GM23338 (cell line): ENCODE measurements at regions not wholly inside any gene's neighbourhood (a gene's known extent, or its start where the extent isn't known, plus 50 kb on each side); places are given as distances from the start of the nearest gene placed in this dataset.

Experiments
- ATAC-seq: fragments of 200-7000 bp; cut with Tn5 transposase; 3 replicates; pipeline ENCODE4 v1.9.1; 2020
- DNase-seq: peaks from one replicate; pipeline ENCODE4 v3.0.0-alpha.2; 2015; ENCODE audit warnings: low spot score
- H2AFZ ChIP-seq: fragments of 200-600 bp; sonication (generic); 2 replicates; pipeline ENCODE4 v1.8.0; 2016; ENCODE audit warnings: antibody characterized with exemption, mild to moderate bottlenecking, moderate library complexity
- H3F3A ChIP-seq: fragments of 200-600 bp; sonication (generic); replicated peaks from 2 replicates; pipeline ENCODE4 v1.8.0; 2017; ENCODE audit warnings: antibody characterized with exemption, mixed run types, low read depth
- H3K27ac ChIP-seq: fragments of 200-600 bp; sonication (generic); 2 replicates; pipeline ENCODE4 v1.6.1; 2016; ENCODE audit warnings: low read depth
- H3K27me3 ChIP-seq: fragments of 200-600 bp; sonication (generic); 2 replicates; pipeline ENCODE4 v1.8.0; 2016; ENCODE audit warnings: mild to moderate bottlenecking, mixed run types, moderate library complexity; ENCODE audit not compliant: insufficient read depth
- H3K36me3 ChIP-seq: fragments of 200-600 bp; sonication (generic); 2 replicates; pipeline ENCODE4 v1.8.0; 2016; ENCODE audit warnings: mild to moderate bottlenecking; ENCODE audit not compliant: insufficient read depth
- H3K4me1 ChIP-seq: fragments of 200-600 bp; sonication (generic); 2 replicates; pipeline ENCODE4 v1.8.0; 2016; ENCODE audit warnings: mild to moderate bottlenecking, moderate library complexity; ENCODE audit not compliant: insufficient read depth
- H3K4me2 ChIP-seq: fragments of 200-600 bp; sonication (generic); 2 replicates; pipeline ENCODE4 v1.7.1; 2017; ENCODE audit warnings: mixed run types
- H3K4me3 ChIP-seq: fragments of 200-600 bp; sonication (generic); 2 replicates; pipeline ENCODE4 v1.6.1; 2016; ENCODE audit warnings: mixed run types
- H3K79me2 ChIP-seq: fragments of 200-600 bp; sonication (generic); replicated peaks from 2 replicates; pipeline ENCODE4 v1.8.0; 2017; ENCODE audit warnings: mild to moderate bottlenecking; ENCODE audit not compliant: insufficient read depth
- H3K9me2 ChIP-seq: fragments of 200-600 bp; sonication (generic); 2 replicates; pipeline ENCODE4 v1.8.0; 2017; ENCODE audit not compliant: insufficient read depth
- H4K20me1 ChIP-seq: fragments of 200-600 bp; sonication (generic); replicated peaks from 2 replicates; pipeline ENCODE4 v1.8.0; 2017; ENCODE audit warnings: mild to moderate bottlenecking; ENCODE audit not compliant: insufficient read depth
- H3K27ac Mint-ChIP-seq: 2 replicates; pipeline ENCODE4 v1.8.0; 2020; ENCODE audit warnings: inconsistent platforms, mild to moderate bottlenecking, moderate library complexity, mixed read lengths
- H3K27me3 Mint-ChIP-seq: 3 replicates; pipeline ENCODE4 v1.8.0; 2022; ENCODE audit warnings: low read depth, mild to moderate bottlenecking, moderate library complexity, mixed read lengths, inconsistent platforms; ENCODE audit not compliant: insufficient read depth, poor library complexity
- H3K36me3 Mint-ChIP-seq: 3 replicates; pipeline ENCODE4 v1.8.0; 2021; ENCODE audit warnings: low read depth, mild to moderate bottlenecking, inconsistent platforms, moderate library complexity, mixed read lengths
- H3K4me1 Mint-ChIP-seq: 3 replicates; pipeline ENCODE4 v1.8.0; 2020; ENCODE audit warnings: mild to moderate bottlenecking, inconsistent platforms, mixed read lengths
- H3K4me3 Mint-ChIP-seq: 3 replicates; pipeline ENCODE4 v1.8.0; 2021; ENCODE audit warnings: moderate library complexity, mild to moderate bottlenecking, inconsistent platforms, mixed read lengths
- H3K9me3 Mint-ChIP-seq: 3 replicates; pipeline ENCODE4 v1.8.0; 2020; ENCODE audit warnings: moderate library complexity, mild to moderate bottlenecking, inconsistent platforms, mixed read lengths
- CREB1 ChIP-seq: fragments of 250-450 bp; sonication (Bioruptor Pico); IDR thresholded peaks from 2 replicates; pipeline ENCODE4 v1.5.0; 2020; ENCODE audit warnings: low read depth, mild to moderate bottlenecking, moderate library complexity
- EZH2 ChIP-seq: fragments of 200-600 bp; sonication (generic); IDR thresholded peaks from one replicate; pipeline ENCODE4 v1.8.0; 2017; ENCODE audit warnings: antibody characterized with exemption, mild to moderate bottlenecking, low read depth; ENCODE audit not compliant: unreplicated experiment
- EZH2phosphoT487 ChIP-seq: fragments of 200-600 bp; sonication (generic); IDR thresholded peaks from one replicate; pipeline ENCODE4 v1.8.1; 2018; ENCODE audit warnings: antibody characterized with exemption; ENCODE audit not compliant: unreplicated experiment
- JUNB ChIP-seq: IDR thresholded peaks from one replicate; pipeline ENCODE4 v1.6.1; 2016; ENCODE audit warnings: antibody characterized with exemption; ENCODE audit not compliant: unreplicated experiment
- NANOG ChIP-seq: IDR thresholded peaks from 2 replicates; pipeline ENCODE4 v1.6.1; 2016; ENCODE audit warnings: antibody characterized with exemption, borderline replicate concordance
- POLR2AphosphoS5 ChIP-seq: IDR thresholded peaks from 2 replicates; pipeline ENCODE4 v1.6.1; 2016; ENCODE audit warnings: antibody characterized with exemption, low read depth
- STAT1 ChIP-seq: IDR thresholded peaks from one replicate; pipeline ENCODE4 v1.6.1; 2016; ENCODE audit warnings: antibody characterized with exemption; ENCODE audit not compliant: unreplicated experiment
- ZNF114 ChIP-seq: fragments of 250-450 bp; sonication (Bioruptor Pico); IDR thresholded peaks from 2 replicates; pipeline ENCODE4 v1.5.0; 2020; ENCODE audit warnings: mild to moderate bottlenecking, moderate library complexity
- ZNF331 ChIP-seq: fragments of 250-450 bp; sonication (Bioruptor Pico); IDR thresholded peaks from 2 replicates; pipeline ENCODE4 v1.5.0; 2020; ENCODE audit warnings: low read depth, mild to moderate bottlenecking, moderate library complexity
- TF ChIP-seq, protein P1 (sequence below): IDR thresholded peaks from 2 replicates; pipeline ENCODE4 v1.6.1; 2016; ENCODE audit warnings: antibody characterized with exemption
- TF ChIP-seq, protein P2 (sequence below): IDR thresholded peaks from one replicate; pipeline ENCODE4 v1.6.1; 2018; ENCODE audit warnings: antibody characterized with exemption; ENCODE audit not compliant: unreplicated experiment
- TF ChIP-seq, protein P3 (sequence below): fragments of 250-450 bp; sonication (Bioruptor Pico); IDR thresholded peaks from 2 replicates; pipeline ENCODE4 v1.5.0; 2020; ENCODE audit warnings: mild to moderate bottlenecking, moderate library complexity

DNA sequence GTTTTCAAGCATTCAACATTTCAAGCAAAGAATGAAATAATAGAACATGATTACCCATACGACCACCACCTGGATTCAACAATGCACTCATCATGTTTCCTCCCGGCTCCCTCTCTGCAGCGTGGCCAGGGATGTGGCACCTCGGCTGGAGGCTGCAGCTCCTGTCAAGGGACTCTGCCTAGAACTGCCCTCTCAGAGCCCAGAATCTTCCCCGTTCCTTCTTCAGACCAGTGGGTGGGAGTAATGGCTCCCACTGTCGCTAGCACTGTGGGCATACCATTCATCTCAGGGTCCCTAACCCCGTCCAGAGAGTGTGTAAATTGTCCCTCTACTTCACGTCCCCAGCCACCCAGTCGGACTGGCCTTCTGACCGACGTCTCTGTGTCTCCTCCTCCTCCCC lies 118.6 kb upstream of the COL5A1 start (continued):
- TF ChIP-seq, protein P1, sequence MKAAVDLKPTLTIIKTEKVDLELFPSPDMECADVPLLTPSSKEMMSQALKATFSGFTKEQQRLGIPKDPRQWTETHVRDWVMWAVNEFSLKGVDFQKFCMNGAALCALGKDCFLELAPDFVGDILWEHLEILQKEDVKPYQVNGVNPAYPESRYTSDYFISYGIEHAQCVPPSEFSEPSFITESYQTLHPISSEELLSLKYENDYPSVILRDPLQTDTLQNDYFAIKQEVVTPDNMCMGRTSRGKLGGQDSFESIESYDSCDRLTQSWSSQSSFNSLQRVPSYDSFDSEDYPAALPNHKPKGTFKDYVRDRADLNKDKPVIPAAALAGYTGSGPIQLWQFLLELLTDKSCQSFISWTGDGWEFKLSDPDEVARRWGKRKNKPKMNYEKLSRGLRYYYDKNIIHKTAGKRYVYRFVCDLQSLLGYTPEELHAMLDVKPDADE: no peak
- TF ChIP-seq EZH2 (no peak), JUNB (no peak), POLR2AphosphoS5 (no peak), NANOG (no peak)

DNA sequence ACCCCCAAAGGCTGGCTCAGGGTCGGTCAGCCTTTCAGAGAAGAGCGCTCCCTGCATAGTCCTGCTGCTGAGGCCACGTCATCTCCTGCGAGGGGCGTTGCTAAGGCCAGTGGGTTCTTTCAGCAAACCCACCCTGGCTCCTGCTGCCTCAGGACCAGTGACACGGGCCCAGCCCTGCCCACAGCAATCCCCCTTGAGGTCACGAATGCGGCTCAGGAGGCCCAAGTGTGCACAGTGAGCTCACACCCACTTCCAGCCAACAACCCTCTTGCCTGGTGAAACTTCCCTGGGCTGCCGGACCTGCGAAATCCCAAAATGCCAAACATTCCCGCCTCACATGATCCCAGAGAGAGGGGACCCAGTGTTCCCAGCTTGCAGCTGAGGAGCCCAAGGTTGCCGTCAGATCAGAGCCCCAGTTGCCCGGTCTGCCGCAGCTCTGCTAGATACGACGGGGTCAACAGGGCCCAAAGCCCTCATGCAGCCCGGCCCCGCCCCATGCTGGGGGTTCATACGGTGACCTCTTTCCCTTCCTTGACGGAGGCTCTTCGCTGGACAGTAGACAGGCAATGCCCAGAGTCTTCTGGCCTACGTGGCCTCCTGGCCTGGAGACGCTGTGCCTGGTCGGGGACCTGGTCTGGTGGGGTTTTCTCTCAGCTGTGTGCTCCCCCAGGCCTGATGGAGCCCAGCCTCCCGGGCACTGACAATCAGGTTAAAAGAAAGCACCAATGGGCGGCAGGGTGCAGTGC lies 116.4 kb upstream of the COL5A1 start:
- Mint-ChIP-seq H3K36me3 (peaks cover 3% of the 10 kb centered on the region; the same call in 1 of the 3 replicates), H3K27me3 (peaks cover 3% of the 10 kb centered on the region), H3K4me1 (peaks cover 11% of the 10 kb centered on the region; the same call in 2 of the 3 replicates), H3K9me3 (peaks cover 3% of the 10 kb centered on the region; the same call in 2 of the 3 replicates), H3K27ac (no peak overlapping the region), H3K4me3 (no peak overlapping the region)
- Histone ChIP-seq H3K9me2 (no peaks in the 10 kb centered on the region), H3K36me3 (no peaks in the 10 kb centered on the region), H3F3A (no peaks in the 10 kb centered on the region), H3K27ac (no peak overlapping the region), H3K27me3 (no peaks in the 10 kb centered on the region), H3K4me1 (no peaks in the 10 kb centered on the region), H3K4me2 (no peak overlapping the region), H3K79me2 (no peaks in the 10 kb centered on the region), H3K4me3 (no peak overlapping the region), H4K20me1 (no peaks in the 10 kb centered on the region), H2AFZ (no peak overlapping the region)
- DNase-seq (no peak), ATAC-seq (no peak)
- TF ChIP-seq, protein P1: no peak
- TF ChIP-seq JUNB (no peak), POLR2AphosphoS5 (no peak), EZH2phosphoT487 (no peak), ZNF331 (no peak), EZH2 (no peak), STAT1 (no peak), CREB1 (CRISPR knock-in tag) (no peak), NANOG (no peak), ZNF114 (CRISPR knock-in tag) (no peak)
- TF ChIP-seq, protein P2, sequence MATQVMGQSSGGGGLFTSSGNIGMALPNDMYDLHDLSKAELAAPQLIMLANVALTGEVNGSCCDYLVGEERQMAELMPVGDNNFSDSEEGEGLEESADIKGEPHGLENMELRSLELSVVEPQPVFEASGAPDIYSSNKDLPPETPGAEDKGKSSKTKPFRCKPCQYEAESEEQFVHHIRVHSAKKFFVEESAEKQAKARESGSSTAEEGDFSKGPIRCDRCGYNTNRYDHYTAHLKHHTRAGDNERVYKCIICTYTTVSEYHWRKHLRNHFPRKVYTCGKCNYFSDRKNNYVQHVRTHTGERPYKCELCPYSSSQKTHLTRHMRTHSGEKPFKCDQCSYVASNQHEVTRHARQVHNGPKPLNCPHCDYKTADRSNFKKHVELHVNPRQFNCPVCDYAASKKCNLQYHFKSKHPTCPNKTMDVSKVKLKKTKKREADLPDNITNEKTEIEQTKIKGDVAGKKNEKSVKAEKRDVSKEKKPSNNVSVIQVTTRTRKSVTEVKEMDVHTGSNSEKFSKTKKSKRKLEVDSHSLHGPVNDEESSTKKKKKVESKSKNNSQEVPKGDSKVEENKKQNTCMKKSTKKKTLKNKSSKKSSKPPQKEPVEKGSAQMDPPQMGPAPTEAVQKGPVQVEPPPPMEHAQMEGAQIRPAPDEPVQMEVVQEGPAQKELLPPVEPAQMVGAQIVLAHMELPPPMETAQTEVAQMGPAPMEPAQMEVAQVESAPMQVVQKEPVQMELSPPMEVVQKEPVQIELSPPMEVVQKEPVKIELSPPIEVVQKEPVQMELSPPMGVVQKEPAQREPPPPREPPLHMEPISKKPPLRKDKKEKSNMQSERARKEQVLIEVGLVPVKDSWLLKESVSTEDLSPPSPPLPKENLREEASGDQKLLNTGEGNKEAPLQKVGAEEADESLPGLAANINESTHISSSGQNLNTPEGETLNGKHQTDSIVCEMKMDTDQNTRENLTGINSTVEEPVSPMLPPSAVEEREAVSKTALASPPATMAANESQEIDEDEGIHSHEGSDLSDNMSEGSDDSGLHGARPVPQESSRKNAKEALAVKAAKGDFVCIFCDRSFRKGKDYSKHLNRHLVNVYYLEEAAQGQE: no peak
- TF ChIP-seq, protein P3, sequence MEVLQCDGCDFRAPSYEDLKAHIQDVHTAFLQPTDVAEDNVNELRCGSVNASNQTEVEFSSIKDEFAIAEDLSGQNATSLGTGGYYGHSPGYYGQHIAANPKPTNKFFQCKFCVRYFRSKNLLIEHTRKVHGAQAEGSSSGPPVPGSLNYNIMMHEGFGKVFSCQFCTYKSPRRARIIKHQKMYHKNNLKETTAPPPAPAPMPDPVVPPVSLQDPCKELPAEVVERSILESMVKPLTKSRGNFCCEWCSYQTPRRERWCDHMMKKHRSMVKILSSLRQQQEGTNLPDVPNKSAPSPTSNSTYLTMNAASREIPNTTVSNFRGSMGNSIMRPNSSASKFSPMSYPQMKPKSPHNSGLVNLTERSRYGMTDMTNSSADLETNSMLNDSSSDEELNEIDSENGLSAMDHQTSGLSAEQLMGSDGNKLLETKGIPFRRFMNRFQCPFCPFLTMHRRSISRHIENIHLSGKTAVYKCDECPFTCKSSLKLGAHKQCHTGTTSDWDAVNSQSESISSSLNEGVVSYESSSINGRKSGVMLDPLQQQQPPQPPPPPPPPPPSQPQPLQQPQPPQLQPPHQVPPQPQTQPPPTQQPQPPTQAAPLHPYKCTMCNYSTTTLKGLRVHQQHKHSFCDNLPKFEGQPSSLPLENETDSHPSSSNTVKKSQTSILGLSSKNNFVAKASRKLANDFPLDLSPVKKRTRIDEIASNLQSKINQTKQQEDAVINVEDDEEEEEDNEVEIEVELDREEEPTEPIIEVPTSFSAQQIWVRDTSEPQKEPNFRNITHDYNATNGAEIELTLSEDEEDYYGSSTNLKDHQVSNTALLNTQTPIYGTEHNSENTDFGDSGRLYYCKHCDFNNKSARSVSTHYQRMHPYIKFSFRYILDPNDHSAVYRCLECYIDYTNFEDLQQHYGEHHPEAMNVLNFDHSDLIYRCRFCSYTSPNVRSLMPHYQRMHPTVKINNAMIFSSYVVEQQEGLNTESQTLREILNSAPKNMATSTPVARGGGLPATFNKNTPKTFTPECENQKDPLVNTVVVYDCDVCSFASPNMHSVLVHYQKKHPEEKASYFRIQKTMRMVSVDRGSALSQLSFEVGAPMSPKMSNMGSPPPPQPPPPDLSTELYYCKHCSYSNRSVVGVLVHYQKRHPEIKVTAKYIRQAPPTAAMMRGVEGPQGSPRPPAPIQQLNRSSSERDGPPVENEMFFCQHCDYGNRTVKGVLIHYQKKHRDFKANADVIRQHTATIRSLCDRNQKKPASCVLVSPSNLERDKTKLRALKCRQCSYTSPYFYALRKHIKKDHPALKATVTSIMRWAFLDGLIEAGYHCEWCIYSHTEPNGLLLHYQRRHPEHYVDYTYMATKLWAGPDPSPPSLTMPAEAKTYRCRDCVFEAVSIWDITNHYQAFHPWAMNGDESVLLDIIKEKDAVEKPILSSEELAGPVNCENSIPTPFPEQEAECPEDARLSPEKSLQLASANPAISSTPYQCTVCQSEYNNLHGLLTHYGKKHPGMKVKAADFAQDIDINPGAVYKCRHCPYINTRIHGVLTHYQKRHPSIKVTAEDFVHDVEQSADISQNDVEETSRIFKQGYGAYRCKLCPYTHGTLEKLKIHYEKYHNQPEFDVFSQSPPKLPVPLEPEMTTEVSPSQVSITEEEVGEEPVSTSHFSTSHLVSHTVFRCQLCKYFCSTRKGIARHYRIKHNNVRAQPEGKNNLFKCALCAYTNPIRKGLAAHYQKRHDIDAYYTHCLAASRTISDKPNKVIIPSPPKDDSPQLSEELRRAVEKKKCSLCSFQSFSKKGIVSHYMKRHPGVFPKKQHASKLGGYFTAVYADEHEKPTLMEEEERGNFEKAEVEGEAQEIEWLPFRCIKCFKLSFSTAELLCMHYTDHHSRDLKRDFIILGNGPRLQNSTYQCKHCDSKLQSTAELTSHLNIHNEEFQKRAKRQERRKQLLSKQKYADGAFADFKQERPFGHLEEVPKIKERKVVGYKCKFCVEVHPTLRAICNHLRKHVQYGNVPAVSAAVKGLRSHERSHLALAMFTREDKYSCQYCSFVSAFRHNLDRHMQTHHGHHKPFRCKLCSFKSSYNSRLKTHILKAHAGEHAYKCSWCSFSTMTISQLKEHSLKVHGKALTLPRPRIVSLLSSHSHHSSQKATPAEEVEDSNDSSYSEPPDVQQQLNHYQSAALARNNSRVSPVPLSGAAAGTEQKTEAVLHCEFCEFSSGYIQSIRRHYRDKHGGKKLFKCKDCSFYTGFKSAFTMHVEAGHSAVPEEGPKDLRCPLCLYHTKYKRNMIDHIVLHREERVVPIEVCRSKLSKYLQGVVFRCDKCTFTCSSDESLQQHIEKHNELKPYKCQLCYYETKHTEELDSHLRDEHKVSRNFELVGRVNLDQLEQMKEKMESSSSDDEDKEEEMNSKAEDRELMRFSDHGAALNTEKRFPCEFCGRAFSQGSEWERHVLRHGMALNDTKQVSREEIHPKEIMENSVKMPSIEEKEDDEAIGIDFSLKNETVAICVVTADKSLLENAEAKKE (CRISPR knock-in tag): no peak
